Activated naive CD8-positive, alpha-beta T cell treated with anti-CD3 and anti-CD28 coated beads for 36 hours (primary cell): ENCODE measurements at regions not wholly inside any gene's neighbourhood (a gene's known extent, or its start where the extent isn't known, plus 50 kb on each side); places are given as distances from the start of the nearest gene placed in this dataset.

ENCODE experiments used
- DNase-seq: peaks from one replicate; pipeline ENCODE4 v3.0.0; 2021
- H3K27ac Mint-ChIP-seq: one replicate; pipeline ENCODE4 v1.8.0; 2022; ENCODE audit warnings: mild to moderate bottlenecking, moderate library complexity, mixed read lengths
- H3K27me3 Mint-ChIP-seq: one replicate; pipeline ENCODE4 v1.8.0; 2022; ENCODE audit warnings: mild to moderate bottlenecking, mixed read lengths
- H3K36me3 Mint-ChIP-seq: one replicate; pipeline ENCODE4 v1.8.0; 2021; ENCODE audit warnings: mild to moderate bottlenecking, mixed read lengths
- H3K4me1 Mint-ChIP-seq: one replicate; pipeline ENCODE4 v1.8.0; 2021; ENCODE audit warnings: mixed read lengths
- H3K4me3 Mint-ChIP-seq: one replicate; pipeline ENCODE4 v1.8.0; 2022; ENCODE audit warnings: mild to moderate bottlenecking, moderate library complexity, mixed read lengths
- H3K9me3 Mint-ChIP-seq: one replicate; pipeline ENCODE4 v1.8.0; 2022; ENCODE audit warnings: mixed read lengths

DNA sequence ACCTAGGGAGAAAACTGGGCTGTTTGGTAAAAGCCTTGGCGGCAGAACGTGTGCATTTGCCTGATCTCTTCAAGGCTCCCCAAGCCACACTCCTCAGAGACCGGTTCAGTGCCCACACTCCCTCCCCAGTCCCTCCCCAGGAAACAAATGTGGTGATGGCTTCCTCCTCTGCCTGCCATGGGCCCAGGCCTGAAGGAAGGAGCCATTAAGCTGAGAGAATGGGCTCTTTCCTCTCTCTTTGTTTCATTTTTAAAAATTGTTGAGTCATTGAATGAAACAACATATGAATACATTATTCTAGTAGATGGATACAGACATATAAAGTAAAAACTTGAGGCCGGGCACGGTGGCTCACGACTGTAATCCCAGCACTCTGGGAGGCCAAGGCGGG is 50.6 kb upstream of the YWHAQ start:
- Mint-ChIP-seq H3K4me3 (no peak overlapping the region), H3K4me1 (peaks cover 4% of the 10 kb centered on the region), H3K36me3 (no peaks in the 10 kb centered on the region), H3K27ac (no peak overlapping the region), H3K27me3 (no peaks in the 10 kb centered on the region), H3K9me3 (no peaks in the 10 kb centered on the region)
- no peak for DNase-seq

DNA sequence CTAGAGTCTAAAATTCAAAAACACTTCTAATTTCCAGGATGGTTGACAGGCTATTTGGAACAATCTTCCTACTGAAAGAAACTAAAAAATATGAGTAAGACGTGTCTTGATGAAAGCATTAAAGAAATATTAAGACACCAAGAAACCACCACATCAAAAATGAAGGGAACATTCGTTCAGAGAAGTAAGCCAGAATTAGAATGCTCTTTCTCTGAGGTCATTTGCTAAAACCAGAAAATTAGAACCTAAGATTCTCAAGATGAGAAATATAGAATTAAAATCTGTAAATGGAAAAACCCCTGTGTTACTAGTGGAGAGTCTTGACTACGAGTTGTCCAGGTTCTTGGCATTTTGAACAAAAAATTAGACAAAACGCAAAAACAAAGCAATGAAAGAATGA is 54.8 kb upstream of the YWHAQ start:
- H3K4me1 Mint-ChIP-seq, result peaks cover 11% of the 10 kb centered on the region
- no peaks in the 10 kb centered on the region for H3K36me3 Mint-ChIP-seq
- no peak overlapping the region for H3K27ac Mint-ChIP-seq
- no peak overlapping the region for H3K4me3 Mint-ChIP-seq
- H3K27me3 Mint-ChIP-seq, result no peaks in the 10 kb centered on the region
- H3K9me3 Mint-ChIP-seq, result no peaks in the 10 kb centered on the region
- DNase-seq, result no peak

DNA sequence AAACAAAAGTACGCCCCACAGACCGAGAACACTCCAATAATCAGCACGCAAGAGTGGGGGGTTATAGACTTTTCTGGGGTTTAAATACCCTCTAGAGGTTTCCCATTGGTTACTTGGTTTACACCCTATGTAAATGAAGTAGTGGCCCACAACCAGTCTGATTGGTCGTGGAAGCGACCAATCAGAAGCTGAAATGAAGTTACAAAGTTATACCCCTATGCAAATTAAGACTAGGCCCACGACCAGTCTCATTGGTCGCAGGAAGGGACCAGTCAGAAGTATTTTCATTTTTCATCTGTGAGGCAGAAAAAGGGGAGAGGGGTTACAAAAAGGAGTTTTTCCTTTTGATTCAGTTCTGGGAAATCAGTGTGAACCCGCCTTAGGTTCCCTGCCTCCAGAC is 55.3 kb upstream of the YWHAQ start:
- no peaks in the 10 kb centered on the region for H3K27me3 Mint-ChIP-seq
- no peak overlapping the region for H3K27ac Mint-ChIP-seq
- no peaks in the 10 kb centered on the region for H3K36me3 Mint-ChIP-seq
- DNase-seq, result no peak
- H3K4me1 Mint-ChIP-seq, result peaks cover 11% of the 10 kb centered on the region
- H3K9me3 Mint-ChIP-seq, result no peaks in the 10 kb centered on the region
- H3K4me3 Mint-ChIP-seq, result no peak overlapping the region

DNA sequence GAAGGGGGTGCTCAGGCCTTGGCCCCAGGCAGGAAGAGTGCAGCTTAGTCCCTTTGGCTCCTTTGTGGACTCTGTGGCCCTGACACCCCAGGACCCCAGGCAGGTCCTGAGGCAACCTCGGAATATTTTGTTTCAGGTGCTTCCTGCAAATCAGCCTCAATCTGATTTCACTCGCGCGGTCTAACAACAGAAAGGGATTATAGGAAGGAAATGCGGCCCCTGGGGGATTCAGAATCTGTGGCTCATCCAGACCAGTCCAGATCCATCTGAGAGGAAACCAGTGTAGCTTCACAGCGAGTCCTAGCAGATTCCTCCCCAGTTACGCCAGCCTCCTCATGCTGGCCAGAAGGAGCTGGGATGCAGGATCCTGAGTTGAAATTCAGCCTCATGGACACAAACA is 59.5 kb upstream of the YWHAQ start:
- no peak for DNase-seq
- H3K4me3 Mint-ChIP-seq, result no peak overlapping the region
- H3K4me1 Mint-ChIP-seq, result peaks cover 12% of the 10 kb centered on the region

GRCh38 chr2:9690716-9691498 is 60.1 kb upstream of the YWHAQ start:
- Mint-ChIP-seq H3K9me3 (no peaks in the 10 kb centered on the region), H3K4me1 (peaks cover 12% of the 10 kb centered on the region), H3K36me3 (no peaks in the 10 kb centered on the region), H3K27ac (no peak overlapping the region), H3K4me3 (no peak overlapping the region), H3K27me3 (no peaks in the 10 kb centered on the region)
- no peak for DNase-seq

More for the DNA sequence above, 59.5 kb upstream of the YWHAQ start:
- no peak overlapping the region for H3K27ac Mint-ChIP-seq
- no peaks in the 10 kb centered on the region for H3K27me3 Mint-ChIP-seq
- H3K36me3 Mint-ChIP-seq, result no peaks in the 10 kb centered on the region
- no peaks in the 10 kb centered on the region for H3K9me3 Mint-ChIP-seq

GRCh38 chr2:9692456-9693195 is 61.8 kb upstream of the YWHAQ start:
- Mint-ChIP-seq H3K36me3 (no peaks in the 10 kb centered on the region), H3K9me3 (no peaks in the 10 kb centered on the region), H3K4me3 (no peak overlapping the region), H3K27ac (no peak overlapping the region), H3K27me3 (no peaks in the 10 kb centered on the region), H3K4me1 (peaks cover 15% of the 10 kb centered on the region)
- no peak for DNase-seq

- Mint-ChIP-seq H3K4me1 (peaks cover 20% of the 10 kb centered on the region), H3K27ac (no peak overlapping the region), H3K36me3 (no peaks in the 10 kb centered on the region), H3K27me3 (no peaks in the 10 kb centered on the region), H3K9me3 (no peaks in the 10 kb centered on the region), H3K4me3 (no peak overlapping the region)
- DNase-seq, result no peak
Observed at GRCh38 chr2:9693196-9693491, 62.3 kb upstream of the YWHAQ start.

DNA sequence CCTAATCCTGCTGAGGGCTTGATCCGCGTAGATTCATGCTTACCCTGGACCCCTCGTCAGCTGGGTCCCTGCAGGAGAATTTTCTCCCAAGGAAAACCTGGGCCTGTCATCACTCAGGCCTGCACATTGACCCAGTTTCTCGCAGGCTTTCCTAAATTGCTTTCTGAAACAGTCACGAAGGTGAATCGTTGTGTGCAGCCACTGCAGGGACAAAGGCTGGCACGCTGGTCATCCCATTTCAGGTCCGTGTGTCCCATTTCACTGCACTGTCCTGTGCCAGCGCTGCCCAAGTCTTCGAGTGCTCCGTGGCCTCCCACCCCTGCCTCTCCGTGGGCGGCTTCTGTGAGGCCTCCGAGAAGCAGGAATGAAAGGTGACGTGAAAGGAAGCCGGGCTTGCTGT is 62.8 kb upstream of the YWHAQ start:
- H3K27ac Mint-ChIP-seq, result no peak overlapping the region
- DNase-seq, result no peak
- H3K9me3 Mint-ChIP-seq, result no peaks in the 10 kb centered on the region
- H3K36me3 Mint-ChIP-seq, result no peaks in the 10 kb centered on the region
- H3K27me3 Mint-ChIP-seq, result no peaks in the 10 kb centered on the region
- peaks cover 23% of the 10 kb centered on the region for H3K4me1 Mint-ChIP-seq
- H3K4me3 Mint-ChIP-seq, result no peak overlapping the region

- Mint-ChIP-seq H3K4me1 (peaks cover 30% of the 10 kb centered on the region), H3K27me3 (no peaks in the 10 kb centered on the region), H3K4me3 (no peak overlapping the region), H3K27ac (no peak overlapping the region), H3K36me3 (no peaks in the 10 kb centered on the region), H3K9me3 (no peaks in the 10 kb centered on the region)
- no peak for DNase-seq
Observed at GRCh38 chr2:9694661-9695234, 64.0 kb upstream of the YWHAQ start.

DNA sequence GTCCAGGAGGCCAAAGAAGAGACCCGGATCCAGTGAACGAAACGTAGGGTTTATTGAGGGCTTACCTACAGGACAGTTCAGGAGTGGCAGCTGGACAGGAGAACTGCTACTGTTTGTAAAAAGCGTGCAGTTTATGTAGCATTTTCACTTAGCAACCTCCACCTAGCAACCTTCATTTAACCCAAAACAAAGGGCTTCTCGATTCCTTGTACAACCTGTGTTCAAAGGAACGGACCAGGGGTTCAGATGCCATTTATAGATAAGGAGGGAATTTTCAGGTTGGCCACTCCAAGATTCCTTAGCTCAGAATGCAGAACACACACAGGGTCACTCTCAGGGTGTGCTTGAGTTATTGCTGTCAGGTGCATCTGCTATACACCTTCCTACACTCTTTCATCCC is 65.1 kb upstream of the YWHAQ start:
- Mint-ChIP-seq H3K36me3 (no peaks in the 10 kb centered on the region), H3K27me3 (no peaks in the 10 kb centered on the region), H3K27ac (no peak overlapping the region), H3K4me3 (no peak overlapping the region), H3K9me3 (no peaks in the 10 kb centered on the region), H3K4me1 (peaks cover 25% of the 10 kb centered on the region)
- no peak for DNase-seq

DNA sequence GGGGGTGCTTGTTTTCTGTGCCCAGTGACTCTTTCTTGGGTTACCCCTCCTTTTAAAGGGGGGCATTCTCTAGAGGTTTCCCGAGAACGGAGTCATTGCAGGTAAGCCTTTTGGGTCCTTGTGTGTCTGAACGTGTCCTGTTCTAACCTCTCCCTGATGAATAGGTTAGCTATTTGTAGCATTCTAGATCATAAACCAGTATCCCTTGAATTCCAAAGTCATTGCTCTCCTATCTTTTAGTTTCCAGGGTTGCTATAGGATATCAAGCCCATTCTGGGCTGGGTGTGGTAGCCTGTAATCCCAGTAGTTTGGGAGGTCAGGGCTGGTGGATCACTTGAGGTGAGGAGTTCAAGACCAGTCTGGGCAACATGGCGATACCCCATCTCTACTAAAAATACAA is 65.9 kb upstream of the YWHAQ start:
- Mint-ChIP-seq H3K4me1 (peaks cover 25% of the 10 kb centered on the region), H3K27ac (no peak overlapping the region), H3K4me3 (no peak overlapping the region), H3K9me3 (no peaks in the 10 kb centered on the region), H3K36me3 (no peaks in the 10 kb centered on the region), H3K27me3 (no peaks in the 10 kb centered on the region)
- DNase-seq, result no peak

GRCh38 chr2:9697909-9698308 is 67.1 kb upstream of the YWHAQ start:
- H3K4me3 Mint-ChIP-seq, result no peak overlapping the region
- no peaks in the 10 kb centered on the region for H3K36me3 Mint-ChIP-seq
- H3K4me1 Mint-ChIP-seq, result peaks cover 28% of the 10 kb centered on the region
- DNase-seq, result peak; percentile 24
- no peaks in the 10 kb centered on the region for H3K9me3 Mint-ChIP-seq
- H3K27ac Mint-ChIP-seq, result peak overlapping the region; percentile 2
- H3K27me3 Mint-ChIP-seq, result no peaks in the 10 kb centered on the region

- Mint-ChIP-seq H3K4me1 (peaks cover 35% of the 10 kb centered on the region), H3K4me3 (no peak overlapping the region), H3K27ac (no peak overlapping the region), H3K27me3 (no peaks in the 10 kb centered on the region), H3K36me3 (no peaks in the 10 kb centered on the region), H3K9me3 (no peaks in the 10 kb centered on the region)
- no peak for DNase-seq
Observed at GRCh38 chr2:9699139-9700108, 68.6 kb upstream of the YWHAQ start.

- DNase-seq, result no peak
- Mint-ChIP-seq H3K9me3 (no peaks in the 10 kb centered on the region), H3K27ac (no peak overlapping the region), H3K4me3 (no peak overlapping the region), H3K36me3 (no peaks in the 10 kb centered on the region), H3K27me3 (no peaks in the 10 kb centered on the region), H3K4me1 (peaks cover 36% of the 10 kb centered on the region)
Observed at GRCh38 chr2:9700109-9700495, 69.3 kb upstream of the YWHAQ start.

- H3K36me3 Mint-ChIP-seq, result no peaks in the 10 kb centered on the region
- H3K9me3 Mint-ChIP-seq, result no peaks in the 10 kb centered on the region
- no peaks in the 10 kb centered on the region for H3K27me3 Mint-ChIP-seq
- peaks cover 35% of the 10 kb centered on the region for H3K4me1 Mint-ChIP-seq
- no peak overlapping the region for H3K4me3 Mint-ChIP-seq
- DNase-seq, result no peak
- no peak overlapping the region for H3K27ac Mint-ChIP-seq
Observed at GRCh38 chr2:9702604-9703084, 71.8 kb upstream of the YWHAQ start.
